ENCODE measurements at regions not wholly inside any gene's neighbourhood (a gene's known extent, or its start where the extent isn't known, plus 50 kb on each side); places are given as distances from the start of the nearest gene placed in this dataset.
"Not testable (repeated sequence)": the region's sequence is repeated elsewhere in the genome, so short reads cannot be mapped to it uniquely, and the experiment has no call there.

DNA sequence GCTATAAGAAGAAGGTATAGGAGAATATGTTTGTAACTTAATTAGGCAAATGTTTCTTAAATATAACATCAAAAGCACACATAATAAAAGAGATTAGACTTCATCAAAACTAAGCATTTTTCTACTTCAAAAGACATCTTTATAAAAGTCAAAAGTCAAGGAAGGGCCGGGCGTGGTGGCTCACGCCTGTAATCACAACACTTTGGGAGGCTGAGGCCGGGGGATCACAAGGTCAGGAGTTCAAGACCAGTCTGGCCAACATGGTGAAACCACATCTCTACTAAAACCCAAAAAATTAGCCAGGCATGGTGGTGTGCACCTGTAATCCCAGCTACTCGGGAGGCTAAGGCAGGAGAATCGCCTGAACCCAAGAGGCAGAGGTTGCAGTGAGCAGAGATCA is 951.0 kb upstream of the C9orf72 start:
- FAIRE-seq; DNase-seq (ENCODE audit: low spot score in 2 of 2): not testable (repeated sequence)

GRCh38 chr9:28528049-28528448 is 954.8 kb upstream of the C9orf72 start:
- no peak for FAIRE-seq

GRCh38 chr9:28538132-28538531 is 964.9 kb upstream of the C9orf72 start:
- FAIRE-seq: peak; percentile 60

More at GRCh38 chr9:28528049-28528448, 954.8 kb upstream of the C9orf72 start:
- no peak for DNase-seq (ENCODE audit: low spot score in 2 of 2)

GRCh38 chr9:28539434-28540070 is 966.3 kb upstream of the C9orf72 start:
- DNase-seq (ENCODE audit: low spot score in 2 of 2): no peak
- no peak for FAIRE-seq

More at GRCh38 chr9:28538132-28538531, 964.9 kb upstream of the C9orf72 start:
- DNase-seq (ENCODE audit: low spot score in 2 of 2): no peak

DNA sequence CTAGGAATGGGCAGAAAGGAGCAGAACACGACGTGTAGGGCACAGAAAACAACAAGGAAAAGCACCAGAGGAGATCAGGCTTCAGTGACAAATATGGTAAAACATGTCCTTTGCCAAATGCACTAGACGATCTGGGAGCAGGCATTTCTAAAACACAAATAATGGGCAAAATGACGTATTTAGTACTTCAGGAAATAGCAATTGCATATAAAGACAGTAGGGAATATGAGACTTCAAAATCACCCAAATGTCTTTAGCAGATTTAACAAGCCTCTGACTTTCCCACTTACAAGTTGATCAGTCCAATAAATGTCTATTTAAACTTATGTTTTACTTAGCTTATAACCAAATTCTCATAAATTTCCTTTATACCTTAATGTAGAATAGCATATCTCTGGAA is 969.6 kb upstream of the C9orf72 start:
- FAIRE-seq (no peak), DNase-seq (ENCODE audit: low spot score in 2 of 2) (no peak)

DNA sequence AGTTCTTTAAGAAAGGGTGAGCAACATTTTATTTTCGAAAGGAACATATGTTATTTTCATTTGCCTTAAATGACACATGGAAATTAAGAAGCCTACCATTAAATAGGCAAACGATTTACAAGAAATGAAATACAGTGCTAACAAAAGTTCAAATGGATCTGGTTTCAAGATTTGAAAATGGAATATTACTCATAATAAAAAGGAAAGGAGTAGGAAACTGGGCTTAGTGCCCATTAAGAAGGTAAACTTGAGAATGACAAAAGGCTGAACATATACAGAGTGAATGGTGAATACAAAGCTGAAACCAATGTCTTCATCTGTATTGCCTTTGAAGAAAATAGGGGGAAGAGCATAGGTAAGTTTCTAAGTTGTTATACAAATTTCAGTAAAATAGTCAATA is 974.2 kb upstream of the C9orf72 start:
- FAIRE-seq: no peak

GRCh38 chr9:28563291-28563934 is 990.1 kb upstream of the C9orf72 start:
- DNase-seq (ENCODE audit: low spot score in 2 of 2) (no peak), FAIRE-seq (no peak)

More for the DNA sequence above, 974.2 kb upstream of the C9orf72 start:
- no peak for DNase-seq (ENCODE audit: low spot score in 2 of 2)

DNA sequence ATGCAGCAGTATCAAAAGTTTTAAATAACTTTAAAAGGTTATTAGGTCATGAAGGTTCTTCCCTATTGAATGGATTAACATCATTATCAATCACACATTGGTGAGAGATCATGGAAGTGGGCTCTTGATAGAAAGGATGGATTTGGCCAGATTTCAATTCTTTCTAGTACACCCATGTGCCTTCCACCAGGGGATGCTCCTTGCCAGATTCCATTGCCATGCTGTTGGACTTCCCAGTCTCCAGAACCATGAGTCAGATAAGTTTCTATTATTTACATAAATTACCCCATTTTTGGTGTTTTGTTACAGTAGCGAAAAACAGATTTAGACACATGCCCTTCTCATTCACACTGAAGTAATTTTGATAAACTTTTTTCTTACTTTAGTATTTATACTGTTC is 1010.6 kb upstream of the C9orf72 start:
- FAIRE-seq (no peak), DNase-seq (ENCODE audit: low spot score in 2 of 2) (no peak)

DNA sequence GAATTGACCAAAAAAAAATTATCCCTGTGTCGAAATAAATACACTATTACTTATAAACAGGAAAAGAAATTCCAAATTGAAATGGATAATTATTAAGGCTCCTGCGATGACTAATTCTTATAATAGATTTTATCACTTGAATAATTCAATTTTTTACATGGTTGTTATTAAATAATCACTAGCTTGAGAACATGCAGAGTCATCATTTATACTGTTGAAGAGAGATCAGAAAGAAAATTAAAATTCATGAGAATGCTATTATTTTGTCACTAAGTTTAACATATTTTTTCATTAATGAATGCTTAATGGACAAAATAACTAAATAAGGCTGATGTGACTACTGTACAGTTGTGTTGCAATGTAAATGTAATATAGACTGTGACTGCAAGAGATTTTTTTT is 1011.3 kb upstream of the C9orf72 start:
- no peak for DNase-seq (ENCODE audit: low spot score in 2 of 2)
- no peak for FAIRE-seq

DNA sequence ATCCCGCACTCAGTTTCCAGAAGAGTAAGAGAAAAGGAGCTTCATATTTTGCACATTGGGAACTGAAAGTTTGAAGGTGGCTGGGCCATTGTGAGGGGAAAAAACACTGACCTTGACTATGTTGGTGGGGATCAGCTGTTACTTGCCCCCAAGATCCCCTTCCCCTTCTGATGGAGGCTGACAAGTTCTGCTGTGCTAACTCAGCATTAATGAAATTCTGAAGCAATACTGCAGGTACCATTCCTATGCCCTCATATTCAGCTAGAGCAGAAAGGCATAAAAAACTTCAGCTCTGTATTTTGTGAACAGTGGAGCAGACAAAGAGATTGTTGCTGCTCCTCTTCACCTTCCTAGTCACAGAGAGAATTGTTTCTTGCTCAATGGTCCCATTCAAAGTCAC is 1013.8 kb upstream of the C9orf72 start:
- no peak for DNase-seq (ENCODE audit: low spot score in 2 of 2)
- FAIRE-seq: no peak

- DNase-seq (ENCODE audit: low spot score in 2 of 2): no peak
These were observed 1025.1 kb upstream of the C9orf72 start for GRCh38 chr9:28598408-28598807.

GRCh38 chr9:28600226-28600625 is 1026.9 kb upstream of the C9orf72 start:
- peak; percentile 6 for FAIRE-seq

More at GRCh38 chr9:28598408-28598807, 1025.1 kb upstream of the C9orf72 start:
- no peak for FAIRE-seq

DNA sequence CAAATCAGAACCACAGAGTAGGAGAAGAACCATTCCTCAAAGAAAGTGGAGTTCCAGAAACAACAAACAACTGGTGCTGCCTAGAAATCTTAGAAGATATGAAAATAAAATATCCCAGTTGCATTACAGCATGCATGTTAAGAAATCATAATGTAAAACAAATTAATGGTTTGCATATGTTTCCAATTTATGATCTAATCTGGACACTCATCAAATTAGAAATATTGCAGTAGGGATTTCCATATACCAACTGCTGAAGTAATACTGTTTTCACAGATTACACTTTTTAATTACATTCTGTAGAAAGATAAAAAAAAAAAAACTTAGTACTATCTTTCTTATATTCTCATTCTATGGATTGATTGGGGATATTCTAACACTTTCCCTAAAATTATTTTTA is 1034.6 kb upstream of the C9orf72 start:
- no peak for FAIRE-seq
- no peak for DNase-seq (ENCODE audit: low spot score in 2 of 2)

More at GRCh38 chr9:28600226-28600625, 1026.9 kb upstream of the C9orf72 start:
- DNase-seq (ENCODE audit: low spot score in 2 of 2): peak in 1 of 2 donors; percentile 3

DNA sequence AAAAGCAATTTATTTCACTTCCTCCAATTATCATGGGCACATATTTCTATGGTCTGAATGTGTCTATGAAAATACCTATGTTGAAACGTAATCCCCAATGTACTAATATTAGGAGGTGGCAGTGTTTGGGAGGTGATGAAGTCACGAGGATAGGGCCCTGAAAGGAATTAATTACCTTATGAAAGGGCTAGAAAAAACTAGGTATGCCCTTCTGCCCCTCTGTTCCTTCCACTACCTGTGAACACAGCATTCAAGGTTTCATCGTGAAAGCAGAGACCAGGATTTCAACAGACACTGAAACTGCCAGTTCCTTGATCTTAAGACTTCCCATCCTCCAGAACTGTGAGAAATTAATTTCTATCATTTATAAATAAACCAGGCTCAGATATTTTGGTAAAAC is 1037.1 kb upstream of the C9orf72 start:
- DNase-seq (ENCODE audit: low spot score in 2 of 2) (no peak), FAIRE-seq (no peak)

DNA sequence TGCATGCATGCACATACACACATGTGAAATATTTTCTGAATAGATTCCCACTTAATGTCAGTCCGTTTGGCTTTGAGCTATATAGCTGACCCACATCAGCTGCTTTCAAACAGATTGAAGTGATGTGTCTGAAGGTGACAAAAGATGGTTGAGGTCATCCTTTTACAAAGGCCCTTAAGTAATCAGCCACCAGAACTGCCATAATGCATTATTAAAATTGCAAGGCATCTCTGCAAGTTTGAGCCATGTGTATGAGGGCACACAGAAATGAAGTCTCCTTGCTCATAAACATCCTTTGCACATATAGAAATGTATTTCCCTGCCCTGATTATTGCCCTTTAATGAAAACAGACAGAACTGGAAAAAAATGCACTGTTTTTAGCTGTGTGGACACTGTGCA is 1043.0 kb upstream of the C9orf72 start:
- DNase-seq (ENCODE audit: low spot score in 2 of 2): no peak
- FAIRE-seq: no peak

- DNase-seq (ENCODE audit: low spot score in 2 of 2) (no peak), FAIRE-seq (no peak)
These were observed 1046.7 kb upstream of the C9orf72 start for GRCh38 chr9:28620011-28620410.

DNA sequence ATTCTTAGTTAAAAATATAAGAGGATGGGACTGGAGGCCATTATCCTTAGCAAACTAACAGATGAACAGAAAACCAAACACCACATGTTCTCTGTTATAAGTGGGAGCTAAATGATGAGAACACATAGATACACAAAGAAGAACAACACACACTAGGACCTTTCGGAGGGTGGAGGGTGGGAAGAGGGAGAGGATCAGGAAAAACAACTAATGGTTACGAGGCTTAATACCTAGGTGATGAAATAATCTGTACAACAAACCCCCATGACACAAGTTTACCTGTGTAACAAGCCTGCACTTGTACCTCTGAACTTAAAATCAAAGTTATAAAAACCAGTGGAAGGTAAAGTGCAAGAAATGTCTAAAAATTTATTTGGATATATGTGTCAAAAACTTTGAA is 1047.4 kb upstream of the C9orf72 start:
- FAIRE-seq: no peak
- DNase-seq (ENCODE audit: low spot score in 2 of 2): no peak

DNA sequence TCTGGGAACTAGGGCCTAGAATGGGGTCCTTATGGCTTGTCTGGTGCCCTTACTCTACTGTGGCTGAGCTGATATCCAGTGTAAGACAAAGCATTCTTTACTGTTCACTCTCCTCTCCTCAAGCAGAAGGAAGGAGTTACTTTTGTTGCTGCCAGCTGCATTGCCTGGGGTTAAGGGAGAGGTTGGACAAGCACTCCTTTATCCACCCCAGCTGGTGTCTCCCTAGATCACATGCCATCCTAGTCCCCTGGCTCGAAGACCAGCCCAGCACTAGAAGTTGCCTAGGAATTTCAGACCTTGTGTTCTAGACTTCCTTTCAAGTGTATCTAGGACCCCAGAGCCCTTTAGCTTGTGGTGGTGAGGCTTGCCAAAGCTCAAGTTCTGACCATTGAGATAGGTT is 1051.5 kb upstream of the C9orf72 start:
- no peak for DNase-seq (ENCODE audit: low spot score in 2 of 2)
- no peak for FAIRE-seq

DNA sequence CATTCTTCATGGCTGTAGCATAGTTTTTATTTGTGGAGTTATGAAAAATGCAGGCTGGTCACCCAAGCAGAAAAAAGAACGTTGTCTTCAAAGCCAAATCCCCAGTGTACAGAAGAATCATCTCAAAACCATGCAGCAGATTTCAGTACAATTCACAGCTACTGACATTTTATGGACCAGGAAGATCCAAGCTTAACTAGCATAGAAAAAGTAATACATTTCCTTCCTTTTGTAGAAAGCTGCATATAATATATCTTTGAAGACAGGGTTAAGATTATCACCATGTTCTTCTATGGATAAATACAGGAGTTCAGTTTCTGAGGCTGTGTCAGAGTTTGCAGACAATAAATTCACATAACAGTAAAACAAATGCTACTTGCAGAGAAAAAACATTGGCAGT is 1054.8 kb upstream of the C9orf72 start:
- no peak for DNase-seq (ENCODE audit: low spot score in 2 of 2)
- FAIRE-seq: no peak

DNA sequence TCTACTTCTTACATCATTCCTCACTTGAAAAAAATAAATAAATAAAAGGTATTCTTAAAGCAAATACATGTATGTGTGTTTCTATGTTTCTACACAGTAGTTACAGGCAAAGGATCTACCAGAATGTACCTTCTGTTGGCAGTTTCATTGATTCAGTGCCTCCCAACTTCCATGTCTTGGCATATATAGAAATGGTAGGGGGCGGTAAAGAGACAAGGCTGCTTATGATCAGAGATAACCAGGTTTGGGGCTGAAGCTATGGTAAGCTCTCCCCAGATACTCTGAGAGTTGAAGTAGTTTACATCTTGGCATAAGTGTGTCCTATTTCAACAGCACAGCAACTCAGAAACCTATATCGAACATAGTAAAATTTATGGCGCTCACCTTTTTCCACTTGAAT is 1075.4 kb upstream of the C9orf72 start:
- no peak for DNase-seq (ENCODE audit: low spot score in 2 of 2)
- FAIRE-seq: no peak

GRCh38 chr9:28650327-28650726 is 1077.0 kb upstream of the C9orf72 start:
- DNase-seq (ENCODE audit: low spot score in 2 of 2) (no peak), FAIRE-seq (no peak)

DNA sequence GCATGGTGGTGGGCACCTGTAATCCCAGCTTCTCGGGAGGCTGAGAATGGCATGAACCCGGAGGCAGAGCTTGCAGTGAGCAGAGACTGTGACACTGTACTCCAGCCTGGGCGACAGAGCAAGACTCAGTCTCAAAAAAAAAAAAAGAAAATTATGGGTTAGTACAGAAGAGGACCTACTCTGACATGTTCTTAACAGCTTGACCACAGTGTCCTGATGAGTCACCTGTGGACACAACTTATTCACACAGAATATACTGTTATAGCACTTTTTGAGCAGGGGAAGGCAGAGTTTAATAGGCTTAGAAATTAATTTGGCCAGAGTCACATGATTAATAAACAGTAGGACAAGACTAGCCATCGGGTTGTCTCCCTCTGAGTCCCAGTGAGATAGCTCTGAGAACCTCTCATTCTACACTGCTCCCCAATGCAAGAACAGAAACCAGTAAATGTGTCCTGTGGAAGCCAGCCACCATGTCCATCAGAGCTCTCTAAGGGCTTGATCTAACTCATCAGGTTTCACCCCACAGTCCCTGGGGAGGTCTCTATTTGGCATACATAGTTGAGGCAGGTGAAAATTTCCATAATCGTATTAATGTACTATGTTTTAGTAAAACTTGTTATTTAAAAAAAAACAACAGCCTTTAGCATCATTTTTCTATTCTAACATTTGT is 1077.9 kb upstream of the C9orf72 start:
- no peak for FAIRE-seq
- no peak for DNase-seq (ENCODE audit: low spot score in 2 of 2)

Measured in frontal cortex (tissue), 3 donors.